ENCODE measurements at regions not wholly inside any gene's neighbourhood (a gene's known extent, or its start where the extent isn't known, plus 50 kb on each side); places are given as distances from the start of the nearest gene placed in this dataset.

GRCh38 chr18:51540562-51540961 lies 343.1 kb upstream of the MEX3C start:
- Histone ChIP-seq H3K27ac (ENCODE audit: low read depth in 1 of 2, low read length in 2 of 2) (no peak overlapping the region), H3K4me3 (ENCODE audit: low read length) (no peak overlapping the region), H3K4me1 (ENCODE audit: insufficient read depth, low read length) (no peaks in the 10 kb centered on the region), H3K9me3 (ENCODE audit: control insufficient read depth in 1 of 2, insufficient read depth in 1 of 2, low read length in 2 of 2) (no peaks in the 10 kb centered on the region), H3K36me3 (ENCODE audit: insufficient read depth, low read length) (no peaks in the 10 kb centered on the region), H3K27me3 (ENCODE audit: control insufficient read depth in 1 of 2, insufficient read depth in 2 of 2, low read length in 2 of 2) (no peaks in the 10 kb centered on the region)
- Mint-ChIP-seq H3K36me3 (ENCODE audit: low read depth) (no peaks in the 10 kb centered on the region), H3K27ac (no peak overlapping the region), H3K4me1 (ENCODE audit: low read depth) (no peaks in the 10 kb centered on the region), H3K9me3 (no peaks in the 10 kb centered on the region), H3K27me3 (peaks cover 8% of the 10 kb centered on the region), H3K4me3 (no peak overlapping the region)
- ATAC-seq (ENCODE audit: poor library complexity) (no peak), DNase-seq (no peak)
- intact Hi-C loops (cut with DNase I, micrococcal nuclease) = no loop called here
- ChIA-PET CTCF (no interaction called here), POLR2A (no interaction called here)
- TF ChIP-seq CTCF (IDR thresholded peaks at IDR 0.05) = no peak

- ChIA-PET POLR2A (no interaction called here), CTCF (no interaction called here)
- Mint-ChIP-seq H3K36me3 (ENCODE audit: low read depth) (no peaks in the 10 kb centered on the region), H3K9me3 (no peaks in the 10 kb centered on the region), H3K27ac (no peak overlapping the region), H3K4me3 (no peak overlapping the region), H3K4me1 (ENCODE audit: low read depth) (no peaks in the 10 kb centered on the region), H3K27me3 (peaks cover 8% of the 10 kb centered on the region)
- ATAC-seq (ENCODE audit: poor library complexity) (no peak), DNase-seq (no peak)
- intact Hi-C loops (cut with DNase I, micrococcal nuclease) = no loop called here
- no peaks in the 10 kb centered on the region for H3K9me3 ChIP-seq (ENCODE audit: control insufficient read depth in 1 of 2, insufficient read depth in 1 of 2, low read length in 2 of 2)
- no peak for TF ChIP-seq CTCF (IDR thresholded peaks at IDR 0.05)
- no peak overlapping the region for H3K4me3 ChIP-seq (ENCODE audit: low read length)
- no peaks in the 10 kb centered on the region for H3K4me1 ChIP-seq (ENCODE audit: insufficient read depth, low read length)
- H3K27ac ChIP-seq (ENCODE audit: low read depth in 1 of 2, low read length in 2 of 2) = no peak overlapping the region
- H3K36me3 ChIP-seq (ENCODE audit: insufficient read depth, low read length) = no peaks in the 10 kb centered on the region
- H3K27me3 ChIP-seq (ENCODE audit: control insufficient read depth in 1 of 2, insufficient read depth in 2 of 2, low read length in 2 of 2) = no peaks in the 10 kb centered on the region
Measured at GRCh38 chr18:51541230-51541629, 343.7 kb upstream of the MEX3C start.

- ATAC-seq (ENCODE audit: poor library complexity) (no peak), DNase-seq (no peak)
- Histone ChIP-seq H3K4me1 (ENCODE audit: insufficient read depth, low read length) (no peaks in the 10 kb centered on the region), H3K4me3 (ENCODE audit: low read length) (no peak overlapping the region), H3K27ac (ENCODE audit: low read depth in 1 of 2, low read length in 2 of 2) (no peak overlapping the region), H3K27me3 (ENCODE audit: control insufficient read depth in 1 of 2, insufficient read depth in 2 of 2, low read length in 2 of 2) (no peaks in the 10 kb centered on the region), H3K36me3 (ENCODE audit: insufficient read depth, low read length) (no peaks in the 10 kb centered on the region), H3K9me3 (ENCODE audit: control insufficient read depth in 1 of 2, insufficient read depth in 1 of 2, low read length in 2 of 2) (no peaks in the 10 kb centered on the region)
- ChIA-PET CTCF (no interaction called here), POLR2A (no interaction called here)
- Mint-ChIP-seq H3K27ac (no peak overlapping the region), H3K4me3 (no peak overlapping the region), H3K36me3 (ENCODE audit: low read depth) (no peaks in the 10 kb centered on the region), H3K4me1 (ENCODE audit: low read depth) (no peaks in the 10 kb centered on the region), H3K27me3 (peaks cover 7% of the 10 kb centered on the region), H3K9me3 (no peaks in the 10 kb centered on the region)
- intact Hi-C loops (cut with DNase I, micrococcal nuclease) = no loop called here
- TF ChIP-seq CTCF (IDR thresholded peaks at IDR 0.05) = no peak
Measured at GRCh38 chr18:51543658-51544155, 346.2 kb upstream of the MEX3C start.

Measured in CD4-positive, alpha-beta T cell (primary cell).